Stomach smooth muscle (tissue), 2 donors: ENCODE measurements at regions not wholly inside any gene's neighbourhood (a gene's known extent, or its start where the extent isn't known, plus 50 kb on each side); places are given as distances from the start of the nearest gene placed in this dataset.

Source experiments
- H3K27ac ChIP-seq: one replicate; pipeline ENCODE4 v1.7.0; 2013; ENCODE audit warnings: mild to moderate bottlenecking, low read length, inconsistent platforms
- H3K27me3 ChIP-seq, 2 donors: one replicate each; pipeline ENCODE4 v1.7.0; 2013; ENCODE audit warnings: low read length in 2 of 2; ENCODE audit not compliant: insufficient read depth in 2 of 2, control insufficient read depth in 1 of 2
- H3K36me3 ChIP-seq, 2 donors: one replicate each; pipeline ENCODE4 v1.7.0; 2013; ENCODE audit warnings: low read length in 2 of 2; ENCODE audit not compliant: control insufficient read depth in 2 of 2, insufficient read depth in 2 of 2
- H3K4me1 ChIP-seq: one replicate; pipeline ENCODE4 v1.7.0; 2013; ENCODE audit warnings: low read length; ENCODE audit not compliant: control insufficient read depth, insufficient read depth
- H3K4me3 ChIP-seq, 2 donors: one replicate each; pipeline ENCODE4 v1.7.0; 2013; ENCODE audit warnings: low read length in 2 of 2
- H3K9ac ChIP-seq, 2 donors: one replicate each; pipeline ENCODE4 v1.7.0; 2013; ENCODE audit warnings: low read length in 2 of 2, mild to moderate bottlenecking in 1 of 2
- H3K9me3 ChIP-seq, 2 donors: one replicate each; pipeline ENCODE4 v1.7.0; 2013; ENCODE audit warnings: low read length in 2 of 2; ENCODE audit not compliant: control insufficient read depth in 2 of 2
- donor health status: healthy.
- donor health status: Pancreatic carcinoma.

GRCh38 chr11:45036733-45037132, 86.0 kb upstream of the TP53I11 start:
- H3K27me3 ChIP-seq, result no peaks in the 10 kb centered on the region
- H3K4me1 ChIP-seq, result no peaks in the 10 kb centered on the region
- H3K27ac ChIP-seq, result no peak overlapping the region
- H3K9me3 ChIP-seq, result peaks cover 4 to 17% of the 10 kb centered on the region in 2 donors
- H3K9ac ChIP-seq, result no peak overlapping the region
- no peaks in the 10 kb centered on the region for H3K36me3 ChIP-seq
- H3K4me3 ChIP-seq, result no peak overlapping the region

- Histone ChIP-seq H3K9me3 (peaks cover 4 to 17% of the 10 kb centered on the region in 2 donors), H3K4me1 (peaks cover under 1% of the 10 kb centered on the region), H3K9ac (no peak overlapping the region), H3K36me3 (no peaks in the 10 kb centered on the region), H3K27me3 (no peaks in the 10 kb centered on the region), H3K27ac (no peak overlapping the region), H3K4me3 (no peak overlapping the region)
These were observed 86.8 kb upstream of the TP53I11 start for GRCh38 chr11:45037434-45038005.

- no peaks in the 10 kb centered on the region for H3K27me3 ChIP-seq
- H3K9ac ChIP-seq, result no peak overlapping the region
- peaks cover 2% of the 10 kb centered on the region for H3K4me1 ChIP-seq
- H3K9me3 ChIP-seq, result peaks cover 4 to 17% of the 10 kb centered on the region in 2 donors
- no peak overlapping the region for H3K27ac ChIP-seq
- H3K4me3 ChIP-seq, result no peak overlapping the region
- H3K36me3 ChIP-seq, result no peaks in the 10 kb centered on the region
These were observed 88.2 kb upstream of the TP53I11 start for GRCh38 chr11:45038923-45039322.

DNA sequence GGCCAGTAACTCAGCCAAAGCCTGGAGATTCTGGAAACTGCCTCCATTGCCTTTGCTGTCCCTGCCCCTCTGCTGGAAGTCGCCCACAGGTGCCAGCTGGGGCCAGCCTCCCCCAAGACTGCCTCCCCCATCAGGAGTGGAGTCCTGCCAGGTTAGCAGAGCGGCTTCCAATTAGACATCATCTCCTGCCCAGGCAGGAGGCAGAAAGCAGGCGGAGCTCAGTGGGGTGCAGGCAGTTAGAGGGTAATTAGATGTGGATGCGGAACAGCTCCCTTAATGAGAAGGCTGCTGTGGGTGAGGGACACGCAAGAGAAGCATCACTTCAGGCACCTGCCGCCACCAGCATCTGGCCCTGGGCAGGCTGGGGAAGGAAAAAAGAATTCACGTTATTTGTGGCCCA, 90.9 kb upstream of the TP53I11 start:
- Histone ChIP-seq H3K4me3 (no peak overlapping the region), H3K27me3 (no peaks in the 10 kb centered on the region), H3K9ac (no peak overlapping the region), H3K27ac (no peak overlapping the region), H3K36me3 (no peaks in the 10 kb centered on the region), H3K9me3 (peaks cover 4 to 17% of the 10 kb centered on the region in 2 donors), H3K4me1 (peaks cover 10% of the 10 kb centered on the region)

- Histone ChIP-seq H3K27me3 (no peaks in the 10 kb centered on the region), H3K27ac (no peak overlapping the region), H3K36me3 (no peaks in the 10 kb centered on the region), H3K4me1 (peaks cover 10% of the 10 kb centered on the region), H3K9me3 (peaks cover 4 to 17% of the 10 kb centered on the region in 2 donors), H3K4me3 (no peak overlapping the region), H3K9ac (no peak overlapping the region)
These were observed 91.9 kb upstream of the TP53I11 start for GRCh38 chr11:45042560-45042959.

DNA sequence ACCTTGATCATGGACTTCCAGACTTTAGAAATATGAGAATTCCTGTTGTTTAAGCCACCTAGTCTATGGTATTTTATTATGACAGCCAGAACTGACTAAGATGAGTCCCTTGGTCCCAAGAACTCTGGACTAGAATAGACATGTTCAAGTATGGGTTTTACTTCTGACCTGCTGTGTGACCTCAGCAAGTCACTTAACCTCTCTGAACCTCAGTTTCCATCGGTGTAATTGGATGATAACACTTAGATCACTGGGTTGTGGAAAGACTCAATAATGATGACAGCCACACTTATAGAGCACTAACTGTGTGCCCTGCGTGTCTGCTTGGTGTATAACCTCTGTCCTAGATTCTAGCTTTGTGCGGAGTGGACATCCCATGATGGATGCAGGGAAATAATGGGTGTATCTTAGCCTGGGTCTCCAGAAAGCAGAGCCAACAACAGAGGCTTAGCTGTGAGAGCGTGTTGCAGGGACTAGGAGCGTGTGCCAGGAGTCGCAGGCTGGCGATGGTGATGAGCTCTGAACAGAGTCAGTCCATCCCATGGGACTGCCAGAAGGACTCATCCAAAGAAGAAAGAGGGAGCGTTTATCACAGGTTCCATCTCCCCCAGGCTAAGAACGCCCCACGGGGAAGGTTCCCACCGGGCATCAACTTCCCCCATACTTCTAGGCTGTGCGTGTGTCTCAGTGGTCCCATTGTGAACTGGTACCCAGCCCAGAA, 93.2 kb upstream of the TP53I11 start:
- peaks cover 3 to 8% of the 10 kb centered on the region in 2 donors for H3K9me3 ChIP-seq
- H3K27me3 ChIP-seq, result peaks cover 0 to 3% of the 10 kb centered on the region in 2 donors
- no peaks in the 10 kb centered on the region for H3K36me3 ChIP-seq
- no peak overlapping the region for H3K4me3 ChIP-seq
- peaks cover 10% of the 10 kb centered on the region for H3K4me1 ChIP-seq
- no peak overlapping the region for H3K27ac ChIP-seq
- H3K9ac ChIP-seq, result no peak overlapping the region

GRCh38 chr11:45045683-45046471, 95.2 kb upstream of the TP53I11 start:
- no peak overlapping the region for H3K9ac ChIP-seq
- peak overlapping the region; percentile 18 for H3K27ac ChIP-seq
- no peaks in the 10 kb centered on the region for H3K36me3 ChIP-seq
- H3K27me3 ChIP-seq, result peaks cover 0 to 3% of the 10 kb centered on the region in 2 donors
- no peak overlapping the region for H3K4me3 ChIP-seq
- no peaks in the 10 kb centered on the region for H3K9me3 ChIP-seq
- H3K4me1 ChIP-seq, result peaks cover 10% of the 10 kb centered on the region

DNA sequence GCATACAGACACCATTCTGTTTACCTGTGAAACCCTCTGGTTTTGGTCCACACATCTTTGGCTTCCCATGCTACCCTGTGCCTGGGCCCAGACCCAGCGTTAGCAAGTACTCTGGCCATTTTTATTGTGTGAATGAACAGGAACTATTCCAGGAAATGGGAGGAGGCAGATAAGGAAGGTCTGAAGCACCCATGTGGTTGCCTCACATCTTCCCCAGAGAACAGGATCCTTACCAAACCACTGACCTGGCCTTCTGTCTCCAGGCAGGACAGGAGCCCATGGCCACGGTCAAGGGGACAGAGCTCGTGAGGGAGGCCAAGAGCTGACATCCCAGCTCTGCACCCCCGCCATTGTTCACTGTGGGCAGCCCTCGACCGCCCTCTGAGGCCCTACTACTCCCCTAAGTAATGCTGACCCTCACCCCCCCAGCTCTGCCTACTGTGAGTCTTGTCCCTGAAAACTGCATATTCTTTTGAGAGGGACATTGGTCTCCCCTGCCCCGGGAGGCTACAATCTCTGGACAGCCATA, 97.7 kb upstream of the TP53I11 start:
- Histone ChIP-seq H3K4me3 (no peak overlapping the region), H3K36me3 (no peaks in the 10 kb centered on the region), H3K4me1 (peaks cover 11% of the 10 kb centered on the region), H3K27me3 (peaks cover 0 to 3% of the 10 kb centered on the region in 2 donors), H3K27ac (no peak overlapping the region), H3K9ac (no peak overlapping the region), H3K9me3 (no peaks in the 10 kb centered on the region)

DNA sequence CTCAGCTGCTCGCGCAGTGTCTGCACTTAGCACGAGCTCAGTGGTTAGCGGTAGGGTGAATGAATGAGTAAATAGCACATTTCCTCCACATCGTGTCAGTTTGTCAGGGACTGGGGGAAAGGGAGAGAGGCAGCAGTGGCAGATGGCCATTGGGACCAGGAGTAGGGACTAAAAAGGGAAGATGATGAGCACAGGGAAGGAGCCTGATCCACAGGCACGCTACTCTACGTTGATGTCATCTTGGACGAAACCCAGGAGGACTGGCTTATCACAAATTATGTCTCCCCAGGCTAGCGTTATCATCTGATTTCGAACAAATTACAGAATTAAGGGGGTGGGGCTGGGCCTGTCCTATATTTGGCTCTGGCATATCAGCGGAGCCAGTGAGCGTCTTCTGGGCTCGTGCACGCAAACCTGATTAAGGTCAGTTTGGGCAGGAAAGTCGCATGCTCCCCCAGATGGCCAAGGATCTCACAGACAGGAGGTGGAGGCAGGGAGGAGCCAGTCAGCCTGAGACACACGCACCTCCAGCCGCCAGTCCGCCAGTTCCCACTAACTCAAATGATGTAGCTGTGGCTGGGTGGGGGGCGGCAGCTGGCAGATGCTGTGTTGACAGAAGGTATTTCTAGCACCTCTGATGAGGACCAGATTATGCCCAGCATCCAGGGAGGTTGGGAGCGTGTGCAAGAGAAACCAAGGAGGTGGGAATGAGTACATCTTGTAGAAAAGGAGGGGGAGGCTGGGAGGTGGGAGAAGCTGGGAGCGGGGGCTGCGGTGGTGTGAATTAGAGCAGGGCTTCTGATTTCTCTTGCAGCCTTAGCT, 97.4 kb upstream of the PRDM11 start:
- Histone ChIP-seq H3K9ac (no peak overlapping the region), H3K36me3 (no peaks in the 10 kb centered on the region), H3K4me1 (peaks cover 11% of the 10 kb centered on the region), H3K4me3 (no peak overlapping the region), H3K27me3 (peaks cover 0 to 3% of the 10 kb centered on the region in 2 donors), H3K9me3 (no peaks in the 10 kb centered on the region), H3K27ac (no peak overlapping the region)

DNA sequence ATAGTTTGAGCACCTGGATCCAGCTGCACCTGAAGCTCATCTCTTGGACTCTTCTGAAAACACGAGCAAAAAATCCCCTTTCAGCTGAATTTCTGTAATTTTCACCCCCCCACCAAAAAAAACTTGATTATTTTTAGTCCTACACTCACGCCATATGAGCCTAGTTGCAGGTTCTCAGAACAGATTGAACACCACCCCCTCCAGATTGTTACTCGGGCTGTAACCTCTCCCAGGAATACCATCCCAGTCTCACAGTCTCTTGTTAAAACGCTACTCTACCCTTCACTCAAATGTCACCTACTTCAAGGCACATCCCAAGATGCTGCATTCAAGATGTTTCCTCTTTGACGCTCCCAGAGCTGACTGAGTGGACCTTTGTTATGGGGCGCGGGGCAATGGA, 96.3 kb upstream of the PRDM11 start:
- Histone ChIP-seq H3K9ac (no peak overlapping the region), H3K4me1 (peaks cover 11% of the 10 kb centered on the region), H3K27me3 (peaks cover 0 to 3% of the 10 kb centered on the region in 2 donors), H3K36me3 (no peaks in the 10 kb centered on the region), H3K27ac (no peak overlapping the region), H3K9me3 (no peaks in the 10 kb centered on the region), H3K4me3 (no peak overlapping the region)
